MM.1S (cell line): ENCODE measurements at regions not wholly inside any gene's neighbourhood (a gene's known extent, or its start where the extent isn't known, plus 50 kb on each side); places are given as distances from the start of the nearest gene placed in this dataset.

ENCODE experiments used
- CTCF ChIP-seq: fragments of 300-600 bp; sonication (generic); IDR thresholded peaks from 2 replicates; pipeline ENCODE4 v1.5.1; 2016; ENCODE audit warnings: antibody characterized with exemption, low read length, mixed read lengths
- EZH2 ChIP-seq: fragments of 300-600 bp; sonication (generic); optimal IDR thresholded peaks from 2 replicates; pipeline ENCODE3; 2017; ENCODE audit warnings: low read depth, mild to moderate bottlenecking, antibody characterized with exemption, low read length, mixed read lengths

DNA sequence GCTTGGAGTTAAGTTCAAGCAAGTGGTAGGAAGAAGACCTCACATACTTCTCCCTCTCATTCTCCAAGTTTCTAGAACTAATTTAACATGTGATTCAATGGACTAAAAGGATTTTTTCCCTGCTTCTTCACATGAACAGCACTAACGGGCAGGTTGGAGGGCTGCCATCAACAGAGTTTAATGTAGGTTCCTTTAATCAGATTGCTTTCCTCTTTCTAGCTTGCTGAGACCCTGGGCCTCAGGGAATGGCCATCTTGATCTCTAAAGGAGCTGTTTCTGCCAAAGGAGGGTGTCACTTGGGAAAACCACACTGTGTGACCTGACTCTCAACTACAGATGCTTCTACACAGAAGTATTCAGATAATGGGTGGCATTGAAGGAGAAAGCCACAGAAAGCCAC is 223.3 kb downstream of the PIK3R1 start:
- TF ChIP-seq CTCF: no peak
- no peak for TF ChIP-seq EZH2
